ENCODE measurements at regions not wholly inside any gene's neighbourhood (a gene's known extent, or its start where the extent isn't known, plus 50 kb on each side); places are given as distances from the start of the nearest gene placed in this dataset.

DNA sequence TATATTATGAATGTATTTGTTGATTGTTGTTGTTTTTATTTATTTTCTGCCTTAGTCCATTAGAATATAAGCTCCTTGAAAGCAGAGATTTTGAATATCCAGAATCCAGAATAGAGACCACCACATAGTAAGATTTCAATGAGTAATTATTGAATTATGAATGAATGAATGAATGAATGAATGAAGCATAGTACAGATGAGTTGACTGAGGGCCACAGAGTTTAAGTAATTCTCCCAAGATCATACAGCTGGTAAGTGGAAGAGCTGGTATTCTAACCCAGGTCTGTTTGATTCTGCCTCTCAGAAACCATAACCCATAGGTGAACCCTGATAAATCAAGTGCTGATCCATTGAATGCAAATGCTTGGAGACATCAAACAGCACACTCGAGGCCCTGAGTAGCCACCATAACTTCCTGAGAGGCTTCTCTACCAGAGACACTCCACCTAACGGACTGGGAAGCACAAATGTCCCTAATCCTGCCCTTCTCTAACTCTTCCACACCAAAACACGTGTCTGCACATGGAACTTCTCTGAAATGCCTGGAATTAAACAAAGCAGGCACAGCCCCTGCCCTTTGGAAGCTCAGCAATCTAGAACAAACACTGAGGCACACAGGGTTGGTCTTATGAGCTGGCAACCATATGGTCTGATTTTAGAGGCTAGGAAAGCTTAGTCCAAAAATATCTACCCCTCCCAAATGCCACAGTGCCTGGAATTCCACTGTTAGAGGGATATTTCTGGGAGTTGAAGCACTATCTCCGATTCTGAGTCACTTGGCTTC, 190.1 kb downstream of the FOXO1 start:
- no peak overlapping the region for H3K27ac ChIP-seq (ENCODE audit: low read depth, low read length)

DNA sequence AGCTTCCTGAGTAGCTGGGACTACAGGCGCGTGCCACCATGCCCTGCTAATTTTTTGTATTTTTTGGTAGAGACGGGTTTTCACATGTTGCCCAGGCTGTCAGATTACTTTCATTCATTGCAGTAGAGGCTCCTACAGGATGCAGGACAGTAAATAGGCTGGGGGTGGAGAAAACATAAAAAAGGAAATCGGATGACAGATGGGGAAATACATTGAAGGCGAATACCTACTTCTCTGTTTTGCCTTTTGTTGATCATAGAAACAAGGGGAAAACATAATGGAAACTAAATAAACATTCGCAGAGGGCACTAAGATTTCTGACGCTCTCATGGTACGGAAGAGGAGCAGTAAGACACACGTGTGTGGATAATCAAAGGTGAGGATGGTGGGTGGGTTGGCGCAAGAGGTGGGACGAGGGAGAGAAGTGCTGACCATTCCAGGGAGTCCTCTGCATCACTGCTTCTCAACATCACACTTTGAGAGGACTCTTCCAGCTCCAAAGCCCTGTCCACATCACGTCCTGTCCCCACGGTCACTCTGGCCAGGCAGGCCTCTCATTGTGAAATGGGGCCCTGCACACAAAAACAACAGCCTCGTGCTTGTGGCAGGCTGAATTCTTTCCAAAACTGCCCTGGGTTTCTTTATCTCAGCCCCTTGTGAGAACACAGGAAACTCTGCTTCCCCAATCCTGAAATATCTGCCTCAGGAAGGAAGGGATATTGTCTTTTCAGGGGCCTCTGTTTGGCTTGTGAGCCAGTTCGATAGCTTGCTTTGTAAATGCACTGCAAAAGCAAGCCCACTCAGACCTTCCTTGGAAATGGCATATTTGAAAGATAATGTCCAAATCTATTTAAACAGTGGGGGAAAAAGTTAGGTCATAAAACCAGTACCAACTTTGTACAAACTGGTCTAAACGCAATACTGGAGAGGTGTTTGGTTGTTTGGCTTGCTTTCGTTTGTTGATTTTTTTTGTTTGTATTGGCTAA, 188.5 kb downstream of the FOXO1 start:
- no peaks in the 10 kb centered on the region for H3K36me3 ChIP-seq (ENCODE audit: insufficient read depth, low read length)
- H3K9me3 ChIP-seq (ENCODE audit: low read length), result no peaks in the 10 kb centered on the region
- peak overlapping the region; percentile 2 for H3K27ac ChIP-seq (ENCODE audit: low read depth, low read length)
- no peaks in the 10 kb centered on the region for H3K27me3 ChIP-seq (ENCODE audit: control insufficient read depth in 1 of 2, insufficient read depth in 2 of 2, low read length in 2 of 2)
- peaks cover 6% of the 10 kb centered on the region for H3K4me1 ChIP-seq (ENCODE audit: insufficient read depth, low read length)
- H3K9ac ChIP-seq (ENCODE audit: low read length), result no peak overlapping the region
- no peak overlapping the region for H3K4me3 ChIP-seq (ENCODE audit: low read depth in 1 of 2, low read length in 2 of 2)

More for the DNA sequence above, 190.1 kb downstream of the FOXO1 start:
- Histone ChIP-seq H3K4me3 (ENCODE audit: low read depth in 1 of 2, low read length in 2 of 2) (no peak overlapping the region), H3K36me3 (ENCODE audit: insufficient read depth, low read length) (no peaks in the 10 kb centered on the region), H3K9ac (ENCODE audit: low read length) (no peak overlapping the region), H3K27me3 (ENCODE audit: control insufficient read depth in 1 of 2, insufficient read depth in 2 of 2, low read length in 2 of 2) (no peaks in the 10 kb centered on the region), H3K4me1 (ENCODE audit: insufficient read depth, low read length) (peaks cover 6% of the 10 kb centered on the region), H3K9me3 (ENCODE audit: low read length) (no peaks in the 10 kb centered on the region)

DNA sequence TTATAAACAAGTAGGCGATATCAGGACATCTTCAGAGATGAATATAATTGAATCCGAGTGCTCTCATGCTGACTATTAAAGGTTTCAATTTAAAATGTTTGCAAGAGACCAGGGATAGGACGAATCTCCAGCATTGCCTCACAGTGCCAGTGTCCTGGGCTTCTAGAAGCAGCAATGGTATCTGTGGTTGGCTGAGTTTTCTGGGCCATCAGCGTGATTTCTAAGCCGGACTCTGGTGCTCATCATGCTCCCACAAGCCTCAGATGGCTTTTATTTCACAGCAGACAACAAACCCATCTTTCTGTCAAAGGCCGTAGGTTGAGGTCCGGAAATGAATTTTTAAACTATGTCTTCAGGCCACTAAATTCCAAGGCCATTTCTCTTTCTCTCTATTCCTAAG, 187.7 kb downstream of the FOXO1 start:
- no peaks in the 10 kb centered on the region for H3K9me3 ChIP-seq (ENCODE audit: low read length)
- H3K4me1 ChIP-seq (ENCODE audit: insufficient read depth, low read length), result peaks cover 6% of the 10 kb centered on the region
- no peak overlapping the region for H3K4me3 ChIP-seq (ENCODE audit: low read depth in 1 of 2, low read length in 2 of 2)
- H3K27me3 ChIP-seq (ENCODE audit: control insufficient read depth in 1 of 2, insufficient read depth in 2 of 2, low read length in 2 of 2), result no peaks in the 10 kb centered on the region
- H3K9ac ChIP-seq (ENCODE audit: low read length), result no peak overlapping the region
- no peaks in the 10 kb centered on the region for H3K36me3 ChIP-seq (ENCODE audit: insufficient read depth, low read length)
- no peak overlapping the region for H3K27ac ChIP-seq (ENCODE audit: low read depth, low read length)

DNA sequence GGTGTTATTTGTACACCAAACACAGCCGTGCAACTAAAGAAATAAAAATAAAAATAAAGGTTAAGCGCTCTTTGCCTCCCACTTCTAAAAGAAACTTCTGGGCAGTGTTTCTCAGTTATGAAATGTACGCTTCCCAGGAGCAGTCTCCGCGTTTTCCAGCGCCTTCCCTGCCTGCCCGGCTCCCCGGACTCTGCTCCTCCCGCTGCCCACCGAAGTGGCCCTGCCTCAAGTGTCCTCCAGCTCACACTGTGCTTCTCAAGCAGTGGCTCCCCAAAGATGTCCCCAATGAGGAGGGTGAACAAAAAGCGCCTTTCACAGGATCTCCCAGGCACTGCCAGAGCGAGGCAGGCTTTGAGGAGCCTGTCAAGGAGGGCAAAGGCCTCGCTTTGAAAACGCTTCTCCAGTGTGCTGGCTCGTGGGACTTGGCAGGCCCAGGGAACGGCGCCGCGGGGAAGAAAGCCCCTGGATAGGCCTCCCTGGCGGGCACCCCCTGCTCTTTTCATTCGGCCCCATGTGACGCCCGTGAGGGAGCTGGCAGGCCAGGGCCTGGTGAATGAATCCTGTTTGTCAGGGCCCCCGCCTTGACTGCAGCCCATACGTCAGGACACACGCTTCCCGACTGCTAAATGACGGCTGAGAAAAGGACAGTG, 187.1 kb downstream of the FOXO1 start:
- no peaks in the 10 kb centered on the region for H3K9me3 ChIP-seq (ENCODE audit: low read length)
- H3K36me3 ChIP-seq (ENCODE audit: insufficient read depth, low read length), result no peaks in the 10 kb centered on the region
- H3K27me3 ChIP-seq (ENCODE audit: control insufficient read depth in 1 of 2, insufficient read depth in 2 of 2, low read length in 2 of 2), result no peaks in the 10 kb centered on the region
- H3K27ac ChIP-seq (ENCODE audit: low read depth, low read length), result no peak overlapping the region
- peaks cover 6% of the 10 kb centered on the region for H3K4me1 ChIP-seq (ENCODE audit: insufficient read depth, low read length)
- no peak overlapping the region for H3K4me3 ChIP-seq (ENCODE audit: low read depth in 1 of 2, low read length in 2 of 2)
- no peak overlapping the region for H3K9ac ChIP-seq (ENCODE audit: low read length)

DNA sequence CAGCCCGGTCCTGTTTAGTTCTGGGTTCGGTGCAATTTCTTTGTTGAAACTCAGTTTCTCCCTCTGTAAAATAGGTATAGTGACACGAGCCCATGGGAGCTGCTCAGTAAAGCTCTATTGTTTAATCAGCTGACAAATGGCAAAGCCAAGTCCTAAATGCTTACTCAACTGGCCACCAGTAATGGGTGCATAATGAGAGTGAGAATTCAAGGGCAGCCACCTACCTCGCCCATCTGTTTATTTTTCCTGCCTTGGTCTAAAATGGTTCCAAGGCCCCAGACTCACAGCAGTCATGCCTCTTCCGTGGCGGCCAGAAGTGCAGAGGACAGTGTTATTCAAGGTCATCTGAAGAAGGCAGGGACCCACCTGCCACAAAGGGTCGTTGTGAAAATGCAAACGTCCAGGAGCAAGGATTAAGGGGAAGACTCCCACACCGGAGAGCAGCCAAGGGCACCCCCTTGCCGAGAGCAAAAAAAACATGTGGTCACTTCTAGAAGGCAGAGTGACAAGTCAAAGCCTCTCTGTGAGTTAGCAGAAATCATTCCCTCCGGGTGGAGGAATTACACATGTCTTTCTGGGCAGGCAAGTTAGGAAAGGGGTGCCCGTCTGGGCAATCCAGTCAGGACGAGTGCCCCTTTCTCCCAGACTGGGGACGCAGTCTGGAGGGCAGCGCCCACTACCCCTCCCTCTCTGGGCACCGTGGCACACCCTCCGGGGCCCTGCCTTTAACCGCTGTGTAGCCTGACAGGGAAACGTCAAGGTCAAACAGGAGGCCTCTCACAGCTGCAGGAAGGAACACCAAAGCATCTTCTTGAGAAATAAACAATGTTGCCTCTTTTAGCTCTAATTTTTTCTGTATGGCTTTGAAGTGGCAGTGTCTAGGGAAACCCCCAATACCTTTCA, 186.2 kb downstream of the FOXO1 start:
- no peaks in the 10 kb centered on the region for H3K9me3 ChIP-seq (ENCODE audit: low read length)
- H3K27ac ChIP-seq (ENCODE audit: low read depth, low read length), result no peak overlapping the region
- no peak overlapping the region for H3K9ac ChIP-seq (ENCODE audit: low read length)
- H3K4me1 ChIP-seq (ENCODE audit: insufficient read depth, low read length), result peaks cover 6% of the 10 kb centered on the region
- H3K4me3 ChIP-seq (ENCODE audit: low read depth in 1 of 2, low read length in 2 of 2), result no peak overlapping the region
- H3K36me3 ChIP-seq (ENCODE audit: insufficient read depth, low read length), result no peaks in the 10 kb centered on the region
- H3K27me3 ChIP-seq (ENCODE audit: control insufficient read depth in 1 of 2, insufficient read depth in 2 of 2, low read length in 2 of 2), result no peaks in the 10 kb centered on the region

DNA sequence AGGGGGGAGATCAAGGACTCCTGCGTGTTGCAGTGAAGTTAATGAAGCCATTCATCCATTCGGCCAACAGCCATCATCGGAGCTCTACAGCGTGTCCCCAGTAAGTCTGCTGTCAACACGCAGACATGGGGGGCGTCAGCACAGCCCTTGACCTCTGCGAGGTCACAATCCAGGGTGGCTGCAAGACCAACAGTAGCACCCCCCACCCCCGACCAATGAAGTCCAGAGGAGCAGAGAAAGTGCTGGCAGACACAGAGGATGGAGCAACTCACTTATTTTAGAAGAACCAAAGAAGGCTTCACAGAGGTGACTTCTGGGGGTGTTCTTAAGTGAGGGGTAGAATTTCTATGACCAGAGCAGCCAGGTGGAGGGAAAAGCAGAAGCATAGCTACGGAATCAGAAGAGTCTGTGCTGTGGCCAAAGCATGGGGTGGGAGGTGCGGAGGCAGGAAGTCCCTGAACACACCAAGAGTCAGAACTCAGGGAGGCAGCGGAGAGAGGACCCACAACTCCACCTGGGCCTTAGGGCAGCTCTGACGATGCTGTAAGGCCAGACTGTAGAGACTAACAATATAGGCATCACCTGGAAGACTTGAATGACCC, 185.4 kb downstream of the FOXO1 start:
- Histone ChIP-seq H3K9ac (ENCODE audit: low read length) (no peak overlapping the region), H3K36me3 (ENCODE audit: insufficient read depth, low read length) (no peaks in the 10 kb centered on the region), H3K4me3 (ENCODE audit: low read depth in 1 of 2, low read length in 2 of 2) (no peak overlapping the region), H3K4me1 (ENCODE audit: insufficient read depth, low read length) (peaks cover 6% of the 10 kb centered on the region), H3K27me3 (ENCODE audit: control insufficient read depth in 1 of 2, insufficient read depth in 2 of 2, low read length in 2 of 2) (no peaks in the 10 kb centered on the region), H3K9me3 (ENCODE audit: low read length) (no peaks in the 10 kb centered on the region), H3K27ac (ENCODE audit: low read depth, low read length) (no peak overlapping the region)

DNA sequence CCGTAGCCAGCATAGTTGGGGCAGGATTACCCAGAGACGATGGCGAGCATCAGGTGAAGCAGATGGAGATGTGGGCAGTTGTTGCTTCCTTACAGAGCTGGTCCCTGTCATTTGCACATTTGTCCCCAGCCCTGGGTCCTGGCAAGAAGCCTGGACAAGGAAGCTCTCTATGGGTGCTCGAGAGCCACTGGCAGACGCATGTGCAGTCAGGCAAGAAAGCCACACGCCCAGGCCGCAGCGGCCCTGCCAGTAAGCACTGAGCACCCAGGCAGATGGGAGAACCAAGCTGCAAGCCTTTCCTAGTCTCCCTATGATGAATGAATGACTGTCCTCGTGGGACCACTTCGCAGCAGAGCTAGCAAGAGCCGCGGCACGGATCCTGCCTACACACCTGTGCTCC, 182.8 kb downstream of the FOXO1 start:
- Histone ChIP-seq H3K27me3 (ENCODE audit: control insufficient read depth in 1 of 2, insufficient read depth in 2 of 2, low read length in 2 of 2) (no peaks in the 10 kb centered on the region), H3K36me3 (ENCODE audit: insufficient read depth, low read length) (no peaks in the 10 kb centered on the region), H3K4me1 (ENCODE audit: insufficient read depth, low read length) (no peaks in the 10 kb centered on the region), H3K9ac (ENCODE audit: low read length) (no peak overlapping the region), H3K9me3 (ENCODE audit: low read length) (no peaks in the 10 kb centered on the region), H3K4me3 (ENCODE audit: low read depth in 1 of 2, low read length in 2 of 2) (no peak overlapping the region), H3K27ac (ENCODE audit: low read depth, low read length) (no peak overlapping the region)

DNA sequence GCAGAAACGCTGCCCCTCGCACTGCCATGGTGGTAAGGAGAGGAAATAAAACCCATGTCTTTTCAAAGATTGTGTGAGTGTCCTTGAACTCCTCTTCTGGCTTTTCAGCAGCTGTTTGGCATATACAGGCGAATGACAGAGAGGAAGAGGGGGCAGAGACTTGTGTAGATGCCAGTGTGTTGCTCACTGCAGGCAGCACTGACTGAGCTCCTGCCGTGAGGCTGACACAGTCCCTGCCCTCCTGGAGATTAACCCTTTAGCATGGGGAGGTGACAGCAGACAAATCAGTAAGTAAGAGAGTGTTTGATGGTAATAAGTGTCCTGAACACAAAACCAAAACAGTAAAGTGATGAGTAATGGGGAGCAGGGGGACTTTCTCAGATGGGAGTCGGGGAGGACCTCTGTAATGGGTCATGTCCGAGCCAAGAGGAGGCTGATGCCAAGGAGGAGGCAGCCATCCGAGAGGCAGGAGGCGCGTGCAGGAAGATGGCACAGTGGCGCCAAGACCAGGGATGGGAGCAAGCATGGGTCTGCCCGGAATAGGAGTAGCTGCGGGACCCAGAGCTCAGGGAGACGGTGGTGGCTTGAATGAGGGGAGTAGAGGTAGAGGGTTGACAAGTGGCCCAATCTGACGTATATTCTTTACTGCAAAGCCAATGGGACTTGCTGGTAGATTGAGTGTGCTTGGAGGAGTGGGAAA, 182.2 kb downstream of the FOXO1 start:
- no peaks in the 10 kb centered on the region for H3K36me3 ChIP-seq (ENCODE audit: insufficient read depth, low read length)
- no peak overlapping the region for H3K27ac ChIP-seq (ENCODE audit: low read depth, low read length)
- H3K9ac ChIP-seq (ENCODE audit: low read length), result no peak overlapping the region
- no peaks in the 10 kb centered on the region for H3K9me3 ChIP-seq (ENCODE audit: low read length)
- no peak overlapping the region for H3K4me3 ChIP-seq (ENCODE audit: low read depth in 1 of 2, low read length in 2 of 2)
- no peaks in the 10 kb centered on the region for H3K4me1 ChIP-seq (ENCODE audit: insufficient read depth, low read length)
- H3K27me3 ChIP-seq (ENCODE audit: control insufficient read depth in 1 of 2, insufficient read depth in 2 of 2, low read length in 2 of 2), result no peaks in the 10 kb centered on the region

DNA sequence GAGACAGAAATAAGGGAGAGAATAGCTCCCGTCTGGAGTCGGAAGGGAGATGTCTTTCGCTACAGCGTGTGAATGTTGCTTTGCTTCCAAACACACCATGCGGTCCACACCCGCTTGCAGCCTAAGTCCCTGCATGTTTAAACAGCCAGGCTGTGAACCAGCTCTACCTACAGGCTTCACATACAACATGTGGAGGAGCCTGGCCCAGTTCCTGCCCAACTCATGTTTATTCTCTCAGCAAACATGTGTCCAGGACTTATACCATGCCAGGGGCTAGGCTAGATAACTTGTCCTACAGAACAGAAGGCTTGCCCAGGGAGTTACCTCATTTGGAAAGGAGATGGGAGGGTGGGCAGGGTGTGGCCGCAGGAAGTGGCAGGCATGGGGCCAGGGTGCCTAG, 181.5 kb downstream of the FOXO1 start:
- Histone ChIP-seq H3K4me1 (ENCODE audit: insufficient read depth, low read length) (no peaks in the 10 kb centered on the region), H3K27me3 (ENCODE audit: control insufficient read depth in 1 of 2, insufficient read depth in 2 of 2, low read length in 2 of 2) (no peaks in the 10 kb centered on the region), H3K9ac (ENCODE audit: low read length) (no peak overlapping the region), H3K4me3 (ENCODE audit: low read depth in 1 of 2, low read length in 2 of 2) (no peak overlapping the region), H3K9me3 (ENCODE audit: low read length) (no peaks in the 10 kb centered on the region), H3K36me3 (ENCODE audit: insufficient read depth, low read length) (no peaks in the 10 kb centered on the region), H3K27ac (ENCODE audit: low read depth, low read length) (no peak overlapping the region)

Data from muscle layer of colon (tissue), 2 donors.